ENCODE measurements at regions not wholly inside any gene's neighbourhood (a gene's known extent, or its start where the extent isn't known, plus 50 kb on each side); places are given as distances from the start of the nearest gene placed in this dataset.

DNA sequence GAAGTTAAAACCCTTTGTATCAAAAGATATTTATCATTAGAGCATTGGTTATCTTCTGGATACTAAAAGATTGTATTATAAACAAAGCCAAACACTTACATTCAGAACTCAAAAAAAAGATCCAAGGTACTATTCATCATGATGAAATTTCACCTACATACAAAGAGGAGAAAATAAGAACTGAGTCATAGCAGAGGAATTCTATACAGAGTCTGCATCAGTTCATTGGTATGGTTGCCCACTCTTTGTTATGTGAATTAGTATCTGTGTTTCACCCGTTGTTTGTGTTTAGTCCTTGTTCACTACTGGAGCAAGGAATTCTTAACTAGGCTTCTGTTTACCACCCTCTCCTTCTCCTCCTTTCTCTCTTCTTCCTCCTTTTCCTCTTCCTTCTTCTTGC, 157.9 kb downstream of the LNPK start:
- no peak for TF ChIP-seq POLR2A (IDR thresholded peaks at IDR 0.05; ENCODE audit: low read length)
- no peak for TF ChIP-seq GATA1 (IDR thresholded peaks at IDR 0.05; ENCODE audit: low read depth, low read length)
